Activated CD4-positive, alpha-beta T cell treated with anti-CD3 and anti-CD28 coated beads, Interleukin-2, amount 50 U/mL, for 48 hours (primary cell): ENCODE measurements at regions not wholly inside any gene's neighbourhood (a gene's known extent, or its start where the extent isn't known, plus 50 kb on each side); places are given as distances from the start of the nearest gene placed in this dataset.

Source experiments
- DNase-seq, 2 experiments: peaks; one replicate each; pipeline ENCODE4 v3.0.0-alpha.2; 2020

DNA sequence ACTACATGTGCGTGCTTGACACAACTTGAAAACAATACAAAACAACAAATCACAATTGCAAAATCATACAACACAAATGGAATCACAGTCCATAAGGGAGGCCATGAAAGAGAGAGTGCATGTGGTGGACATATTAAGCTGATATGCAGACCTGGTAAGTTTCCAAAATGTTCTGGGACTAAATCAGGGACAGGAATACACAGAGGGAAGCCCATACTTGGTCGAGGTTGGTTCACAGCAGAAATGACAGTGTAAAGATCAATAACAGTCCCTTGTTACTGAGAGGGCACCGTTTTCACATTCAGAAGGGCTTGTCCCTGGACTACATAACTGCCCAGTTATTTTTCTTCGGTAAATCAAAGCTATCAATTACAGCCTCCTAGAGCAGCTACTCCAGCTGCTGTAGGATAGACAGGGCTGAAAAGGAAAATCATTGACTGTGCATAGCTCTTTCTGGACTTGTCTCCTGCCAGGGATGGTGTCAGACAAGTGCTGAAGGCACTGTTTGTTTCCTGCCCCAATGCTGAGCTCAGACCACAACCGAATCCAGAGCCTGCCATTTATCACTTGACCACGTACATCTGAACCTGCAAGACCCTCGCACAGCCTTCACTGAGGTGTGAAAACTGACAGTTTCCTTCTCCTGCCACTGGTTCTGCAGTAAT, 79.5 kb upstream of the KCNMB2 start:
- no peak for DNase-seq

DNA sequence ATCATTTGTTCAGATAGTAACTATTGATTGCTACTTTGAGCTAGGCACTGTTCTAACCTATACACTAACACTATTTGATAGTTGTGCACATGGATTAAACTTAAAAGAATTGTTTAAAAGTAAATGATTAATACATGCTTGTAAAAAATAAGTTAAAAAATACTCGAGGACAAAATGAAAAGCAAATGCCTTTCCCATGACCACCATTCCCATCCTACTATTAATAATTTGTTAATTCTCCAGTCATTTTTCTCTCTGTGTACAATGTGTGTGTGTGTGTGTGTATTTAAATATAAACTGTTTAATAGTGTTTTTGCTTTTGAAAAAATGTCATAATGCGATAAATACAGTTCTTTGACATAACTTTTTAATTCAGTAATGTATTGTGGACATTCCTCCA, 78.7 kb upstream of the KCNMB2 start:
- no peak for DNase-seq

DNA sequence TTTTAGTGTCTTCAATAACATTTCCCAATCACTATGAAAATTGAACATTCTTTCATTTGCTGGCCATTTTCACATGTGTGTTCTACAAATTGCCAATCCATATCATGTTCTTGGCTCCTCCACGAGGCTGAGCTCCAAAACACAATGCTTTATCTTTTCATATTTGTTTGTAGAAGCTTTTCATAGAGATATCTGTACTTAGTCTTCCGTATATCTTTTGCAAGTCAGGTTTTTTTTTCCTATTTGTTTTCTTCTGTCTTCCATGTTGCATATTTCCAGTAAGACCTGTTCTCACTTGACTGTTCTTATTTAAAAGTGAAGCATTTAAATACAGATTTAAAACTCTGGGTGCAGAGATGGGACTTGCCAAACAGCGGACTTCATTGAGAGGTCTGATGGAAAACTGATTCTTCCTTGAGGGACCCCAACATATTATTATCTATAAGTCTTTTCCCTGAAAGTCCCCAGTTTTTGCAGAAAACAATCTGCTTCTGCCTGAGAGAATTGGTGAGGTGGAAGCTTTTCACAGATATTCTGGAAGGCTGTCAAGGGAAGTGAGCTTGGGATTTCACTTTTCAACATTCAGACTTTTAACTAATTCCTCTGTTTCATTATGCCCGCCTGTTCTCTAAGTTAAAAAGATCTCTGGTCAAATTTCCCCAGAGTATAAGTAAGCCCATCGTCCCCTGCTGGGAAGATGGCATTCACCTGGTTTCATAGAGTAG, 77.8 kb upstream of the KCNMB2 start:
- no peak for DNase-seq

DNA sequence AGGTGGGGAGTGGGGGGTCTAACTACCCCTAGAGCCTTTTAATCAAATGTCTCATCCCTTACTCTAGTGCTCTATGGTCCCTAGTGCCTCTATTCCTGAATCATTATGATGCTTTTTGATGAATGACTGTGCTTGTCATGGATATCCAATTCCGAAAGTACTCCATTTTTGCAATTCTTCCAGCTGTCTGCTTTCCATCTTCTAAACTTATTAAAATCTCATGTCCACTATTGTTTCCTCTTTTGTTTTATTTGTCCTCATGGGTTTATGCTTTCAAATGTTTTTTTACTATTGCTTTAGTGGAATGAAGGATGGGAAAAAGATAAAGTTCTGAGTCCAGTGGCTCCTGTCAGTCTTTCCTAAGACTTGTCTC, 77.2 kb upstream of the KCNMB2 start:
- DNase-seq: no peak

DNA sequence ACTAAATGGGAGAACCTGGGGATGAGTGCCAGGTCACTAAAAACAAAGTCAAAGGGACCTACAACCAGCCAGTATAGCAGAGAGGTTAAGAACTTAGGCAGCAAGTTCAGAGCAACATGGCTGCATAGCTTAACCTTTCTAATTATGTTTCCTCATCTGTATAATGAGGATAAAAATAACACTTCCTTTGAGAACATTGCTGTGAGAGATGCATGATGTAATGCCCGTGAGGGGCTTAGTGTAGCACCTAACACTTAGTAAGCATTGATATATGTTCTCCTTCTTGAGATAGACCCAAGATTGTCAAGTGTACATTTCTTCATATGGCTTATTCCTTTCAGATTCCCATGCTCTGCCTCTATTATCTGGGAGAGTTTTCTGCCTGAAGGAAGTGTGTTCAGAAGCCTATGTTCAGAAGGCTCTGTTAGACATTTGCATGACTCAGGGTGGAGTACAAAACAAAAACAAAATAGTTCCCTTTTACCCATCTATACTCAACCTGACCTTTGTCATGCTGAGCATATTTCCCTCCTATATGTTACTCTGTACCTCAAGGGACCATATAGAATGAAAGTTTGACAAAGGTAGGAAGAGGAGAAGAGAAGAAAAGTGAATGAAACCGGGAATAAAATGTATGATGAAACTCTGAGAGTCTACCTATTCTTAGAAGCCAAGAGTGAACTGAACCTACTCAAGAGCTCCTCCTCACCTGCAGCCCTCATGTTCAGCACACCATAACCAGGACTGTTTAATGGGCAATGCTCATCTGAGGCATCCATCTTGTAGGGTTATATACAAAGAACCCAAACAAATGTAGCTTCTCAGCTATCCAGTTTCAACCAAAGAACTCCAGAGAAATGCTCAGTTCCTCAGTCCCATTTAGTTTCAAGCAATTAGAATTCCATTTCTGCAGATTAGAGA, 70.7 kb upstream of the KCNMB2 start:
- no peak for DNase-seq

DNA sequence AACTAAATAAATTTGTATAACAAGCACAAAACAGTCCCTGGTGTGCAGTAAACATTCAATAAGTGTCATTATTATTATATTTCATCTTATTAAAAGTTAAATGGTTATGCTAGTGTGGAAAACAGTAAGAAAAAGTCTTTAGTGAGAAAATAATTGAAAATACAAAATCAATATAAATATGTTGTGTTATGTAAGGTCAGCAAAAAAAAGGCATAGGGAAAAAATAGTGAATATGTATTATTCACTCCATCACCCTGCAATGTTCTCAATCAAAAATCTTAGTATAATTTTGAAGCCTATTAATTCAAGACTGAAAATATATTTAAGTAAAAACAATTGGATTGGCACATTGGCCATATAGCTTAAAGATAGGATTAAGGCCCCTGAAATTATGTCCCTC, 63.3 kb upstream of the KCNMB2 start:
- no peak for DNase-seq

DNA sequence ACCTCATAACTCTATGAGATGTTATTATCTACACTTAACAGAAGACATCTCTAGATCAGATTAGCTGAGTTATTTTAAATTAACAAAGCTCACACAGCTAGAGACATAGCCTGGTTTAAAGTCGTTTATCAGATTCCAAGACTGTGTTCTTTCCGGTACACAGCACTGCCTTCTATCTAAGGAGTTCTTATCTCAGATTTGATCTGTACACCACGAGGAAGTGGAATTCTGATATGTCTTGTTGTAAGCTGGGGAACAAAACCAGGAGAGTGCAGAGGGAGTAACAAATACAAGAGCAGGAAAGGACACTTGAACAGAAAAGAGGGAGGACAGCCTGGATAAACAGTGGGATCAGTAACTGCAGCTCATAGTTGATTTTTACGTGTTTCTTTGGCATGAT, 61.7 kb upstream of the KCNMB2 start:
- DNase-seq: no peak

DNA sequence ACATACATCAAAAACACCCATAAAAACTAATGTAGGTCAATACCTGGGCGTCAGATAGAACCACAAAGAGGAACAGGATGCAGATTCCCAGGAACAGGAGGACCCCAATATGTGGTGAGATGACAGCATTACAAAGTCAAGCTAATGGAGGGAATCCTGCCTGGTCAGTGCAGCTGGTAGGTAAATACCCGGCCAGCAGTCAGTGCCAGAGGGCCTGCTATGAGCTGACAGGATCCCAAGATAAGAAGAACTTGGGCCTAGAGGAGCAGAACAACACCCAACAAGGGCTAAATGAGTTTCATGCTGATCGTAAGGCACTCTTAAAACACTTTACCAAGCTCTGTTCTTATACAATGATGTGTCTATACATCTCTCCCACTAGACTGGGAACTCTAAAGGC, 61.2 kb upstream of the KCNMB2 start:
- no peak for DNase-seq

DNA sequence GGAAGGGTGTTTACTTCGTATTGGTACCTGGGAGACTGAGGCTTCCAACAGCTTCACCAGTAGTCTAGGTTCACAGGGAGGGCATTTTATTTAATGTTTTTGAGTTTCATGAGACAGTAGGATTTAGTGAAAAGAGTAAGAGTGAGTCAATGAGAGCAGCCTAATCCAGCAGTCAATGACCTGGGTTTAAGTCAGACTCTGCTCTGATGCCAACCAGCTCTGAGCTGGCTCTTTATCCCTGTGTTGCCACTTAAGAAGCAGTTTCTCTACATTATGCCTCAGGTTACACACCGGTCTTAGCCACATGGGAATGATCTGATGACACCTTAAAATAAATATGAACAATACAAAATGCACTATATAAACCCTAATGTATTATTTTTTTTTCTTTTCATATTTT, 59.4 kb upstream of the KCNMB2 start:
- no peak for DNase-seq

DNA sequence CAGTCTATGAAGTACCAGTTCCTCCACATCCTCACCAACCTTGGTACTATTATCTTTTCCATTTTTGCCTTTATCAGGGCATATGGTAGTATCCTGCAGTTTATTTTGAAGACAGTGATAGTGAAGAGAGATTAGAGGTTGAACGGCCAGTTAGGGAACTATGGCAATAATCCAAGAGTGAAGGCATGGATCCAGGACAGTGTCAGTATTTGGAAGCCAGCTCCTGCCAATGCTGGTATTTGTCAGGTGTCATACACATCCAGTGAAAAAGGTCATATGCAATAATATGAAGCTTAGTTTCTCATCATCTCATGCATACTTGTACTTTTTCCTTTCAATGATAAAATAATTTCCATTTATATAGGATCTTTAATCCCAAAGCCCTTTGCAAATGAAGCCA, 56.8 kb upstream of the KCNMB2 start:
- DNase-seq: no peak

DNA sequence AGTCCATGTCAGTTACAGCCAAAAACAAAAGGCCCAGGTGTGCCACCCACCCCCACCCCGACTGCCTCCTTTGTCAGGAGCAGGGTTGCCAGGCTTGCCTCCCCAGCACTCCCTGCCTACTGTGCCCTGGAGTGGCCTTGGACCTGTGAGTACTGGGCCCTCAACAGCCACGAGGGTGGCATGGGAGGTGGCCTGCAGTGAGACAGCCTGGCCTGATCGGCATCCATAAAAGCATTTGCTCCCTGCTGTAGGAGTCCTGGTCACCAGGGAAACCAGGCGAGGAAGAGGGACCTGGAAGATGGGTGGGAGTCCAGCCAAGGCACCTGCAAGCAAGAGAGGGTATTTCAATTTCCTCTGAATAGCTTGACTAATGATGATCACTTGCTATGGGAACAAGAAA, 56.4 kb upstream of the KCNMB2 start:
- DNase-seq: no peak

DNA sequence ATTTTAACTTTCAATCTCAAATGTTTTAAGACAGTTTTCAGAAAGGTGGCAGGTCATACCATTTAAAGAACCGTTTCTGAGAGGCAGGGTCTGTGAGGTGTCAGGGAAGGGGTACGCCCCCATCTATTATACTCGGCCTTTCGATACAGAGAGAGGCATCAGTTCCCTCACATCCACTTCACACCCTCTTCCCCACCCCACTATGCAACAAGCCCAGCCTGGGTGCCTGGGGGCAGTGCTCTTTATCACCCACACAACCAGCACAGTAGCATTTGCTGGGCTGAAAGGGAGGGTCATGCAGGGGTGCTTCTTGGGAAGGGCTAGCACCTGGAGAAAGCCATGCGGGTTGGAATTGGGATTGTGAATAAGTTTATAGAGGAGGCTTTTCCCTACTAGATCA, 56.0 kb upstream of the KCNMB2 start:
- DNase-seq: no peak

DNA sequence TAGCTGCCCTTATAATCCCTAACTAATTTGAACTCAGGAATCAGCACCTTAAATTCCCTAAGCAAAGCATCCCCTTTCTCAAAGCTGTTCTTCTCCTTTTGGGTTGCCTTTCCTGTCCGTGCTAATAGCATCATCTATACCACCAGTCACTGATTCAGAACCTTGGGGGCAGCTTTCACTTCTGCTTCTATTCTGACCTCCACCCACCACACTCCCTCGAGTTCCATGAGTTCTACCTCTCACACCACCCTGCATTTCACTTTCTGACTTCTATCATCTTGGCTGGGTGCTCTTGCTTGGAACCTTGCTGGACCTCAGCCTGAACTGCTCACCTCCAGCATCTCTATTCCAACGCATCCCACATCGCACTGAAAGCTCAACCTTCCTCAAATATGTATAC, 55.4 kb upstream of the KCNMB2 start:
- DNase-seq: no peak

DNA sequence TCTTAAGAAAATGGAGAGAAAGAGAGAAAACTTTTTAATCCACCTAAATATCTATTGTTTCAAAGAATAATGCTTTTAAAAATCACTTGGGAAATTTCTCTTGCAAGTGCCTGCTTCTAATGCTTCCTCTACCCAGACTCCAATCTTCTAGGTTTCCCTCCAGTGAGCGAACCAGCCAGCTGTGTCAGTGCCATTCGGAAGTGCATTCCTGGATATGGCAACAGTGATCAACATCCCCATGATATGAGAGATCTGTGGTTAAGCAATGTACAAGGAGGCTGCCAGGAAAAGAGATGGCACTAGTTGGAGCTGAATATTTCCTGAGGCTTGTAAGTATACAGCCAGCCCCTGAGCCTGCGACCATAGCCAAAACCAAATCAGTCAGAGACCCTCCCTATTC, 53.3 kb upstream of the KCNMB2 start:
- no peak for DNase-seq

DNA sequence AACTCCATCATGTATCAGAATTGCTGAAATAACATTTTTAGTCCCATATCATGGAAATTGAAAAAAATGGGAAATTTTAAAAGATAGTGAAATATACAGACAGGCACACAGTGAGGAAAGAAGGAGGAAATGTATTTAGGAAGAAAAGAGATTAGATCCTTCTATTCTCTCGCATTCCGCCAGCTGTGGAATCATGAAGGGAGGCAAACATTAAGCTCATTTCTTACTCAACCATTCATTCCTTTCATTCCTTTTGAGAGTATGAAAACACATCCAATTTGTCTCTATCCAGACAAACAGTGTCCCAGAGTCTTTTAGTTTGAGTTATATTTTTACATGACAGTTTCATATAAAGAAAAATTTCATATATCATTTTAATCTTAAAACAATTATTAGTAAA, 52.5 kb upstream of the KCNMB2 start:
- DNase-seq: no peak

DNA sequence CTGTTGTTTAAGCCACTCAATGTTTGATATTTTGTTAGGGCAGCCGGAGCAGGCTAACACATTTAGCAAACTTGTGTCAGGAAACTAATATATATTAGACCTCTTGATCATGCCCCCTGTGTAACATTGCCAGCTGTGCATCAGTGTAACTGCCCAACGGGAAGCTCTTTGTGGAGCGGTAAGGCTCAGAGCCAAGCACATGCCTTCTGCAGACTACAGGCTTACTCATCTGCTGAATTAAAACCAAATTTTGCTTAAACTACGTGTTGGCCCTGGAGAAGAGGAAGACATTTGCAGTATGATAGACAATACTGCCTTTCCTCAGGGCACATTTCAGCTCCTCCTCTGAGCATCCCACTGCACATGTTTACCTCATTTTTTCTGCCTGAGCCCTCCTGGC, 50.5 kb upstream of the KCNMB2 start:
- DNase-seq: no peak
